SJCRH30 (cell line): ENCODE measurements at regions not wholly inside any gene's neighbourhood (a gene's known extent, or its start where the extent isn't known, plus 50 kb on each side); places are given as distances from the start of the nearest gene placed in this dataset.

Experiments used
- DNase-seq, 2 experiments: peaks; one replicate each; pipeline ENCODE4 v3.0.0-alpha.2; 2015 to 2020
- H3K27ac ChIP-seq: fragments of 250-450 bp; sonication (Bioruptor Pico); 2 replicates; pipeline ENCODE4 v1.5.1; 2020; ENCODE audit warnings: mild to moderate bottlenecking, moderate library complexity
- H3K27me3 ChIP-seq: fragments of 250-450 bp; sonication (Bioruptor Pico); 2 replicates; pipeline ENCODE4 v1.5.1; 2020; ENCODE audit warnings: mild to moderate bottlenecking, moderate library complexity
- H3K36me3 ChIP-seq: fragments of 250-450 bp; sonication (Bioruptor Pico); 2 replicates; pipeline ENCODE4 v1.5.1; 2020; ENCODE audit warnings: mild to moderate bottlenecking, moderate library complexity
- H3K4me1 ChIP-seq: fragments of 250-450 bp; sonication (Bioruptor Pico); 2 replicates; pipeline ENCODE4 v1.5.1; 2020; ENCODE audit warnings: mild to moderate bottlenecking, moderate library complexity
- H3K4me3 ChIP-seq: fragments of 250-450 bp; sonication (Bioruptor Pico); 2 replicates; pipeline ENCODE4 v1.5.1; 2020; ENCODE audit warnings: mild to moderate bottlenecking, moderate library complexity
- H3K9me3 ChIP-seq: fragments of 250-450 bp; sonication (Bioruptor Pico); replicated peaks from 2 replicates; pipeline ENCODE4 v1.5.1; 2020; ENCODE audit warnings: mild to moderate bottlenecking, moderate library complexity

GRCh38 chr19:20858218-20858617 lies 64.8 kb upstream of the ZNF85 start:
- Histone ChIP-seq H3K36me3 (no peaks in the 10 kb centered on the region), H3K27ac (no peak overlapping the region), H3K27me3 (no peaks in the 10 kb centered on the region), H3K4me3 (no peak overlapping the region), H3K9me3 (no peaks in the 10 kb centered on the region), H3K4me1 (no peaks in the 10 kb centered on the region)
- DNase-seq, result no peak

- Histone ChIP-seq H3K27ac (no peak overlapping the region), H3K27me3 (no peaks in the 10 kb centered on the region), H3K4me3 (no peak overlapping the region), H3K36me3 (no peaks in the 10 kb centered on the region), H3K4me1 (no peaks in the 10 kb centered on the region), H3K9me3 (no peaks in the 10 kb centered on the region)
- DNase-seq, result no peak
Measured at GRCh38 chr19:20858861-20859260, 64.2 kb upstream of the ZNF85 start.

DNA sequence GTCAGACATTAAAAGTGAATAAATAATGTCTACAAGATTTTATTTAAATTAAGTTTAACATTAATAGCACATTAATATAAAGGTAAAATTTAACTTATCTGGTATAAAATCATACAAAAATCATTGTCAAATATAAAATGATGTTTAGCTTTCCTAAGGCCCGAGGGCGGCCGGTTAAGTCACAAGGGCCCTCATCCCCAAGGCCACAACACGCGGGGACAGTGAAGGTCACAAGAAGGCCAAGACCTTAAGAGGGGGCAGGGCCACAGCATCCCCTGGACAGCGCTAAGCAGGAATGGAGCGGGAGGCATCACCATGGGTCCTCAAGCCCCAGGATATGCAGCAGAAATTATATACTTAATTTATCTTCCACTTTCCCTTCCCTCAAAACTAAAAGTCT lies 62.7 kb upstream of the ZNF85 start:
- Histone ChIP-seq H3K9me3 (no peaks in the 10 kb centered on the region), H3K27me3 (no peaks in the 10 kb centered on the region), H3K4me1 (no peaks in the 10 kb centered on the region), H3K4me3 (no peak overlapping the region), H3K27ac (no peak overlapping the region), H3K36me3 (no peaks in the 10 kb centered on the region)
- no peak for DNase-seq

GRCh38 chr19:20863176-20863575 lies 59.9 kb upstream of the ZNF85 start:
- Histone ChIP-seq H3K9me3 (no peaks in the 10 kb centered on the region), H3K4me3 (no peak overlapping the region), H3K27ac (no peak overlapping the region), H3K4me1 (no peaks in the 10 kb centered on the region), H3K36me3 (no peaks in the 10 kb centered on the region), H3K27me3 (no peaks in the 10 kb centered on the region)
- peak; percentile 2 to 14 for DNase-seq
